Mammary epithelial cell (primary cell): ENCODE measurements at regions not wholly inside any gene's neighbourhood (a gene's known extent, or its start where the extent isn't known, plus 50 kb on each side); places are given as distances from the start of the nearest gene placed in this dataset.
"Not testable (repeated sequence)": the region's sequence is repeated elsewhere in the genome, so short reads cannot be mapped to it uniquely, and the experiment has no call there.

ENCODE experiments used
- CTCF ChIP-seq, 2 donors: IDR thresholded peaks in 1 of 2; conservative IDR thresholded peaks in 1 of 2; 2 replicates each; pipeline ENCODE4 v1.5.1; 2011 to 2012; ENCODE audit warnings: inconsistent platforms in 2 of 2, low read length in 2 of 2, mild to moderate bottlenecking in 2 of 2, control low read depth in 1 of 2, low read depth in 1 of 2; ENCODE audit not compliant: insufficient read depth in 1 of 2; ENCODE audit errors: extremely low read depth in 1 of 2
- EZH2 ChIP-seq: IDR thresholded peaks from 2 replicates; pipeline ENCODE4 v1.6.1; 2012; ENCODE audit warnings: low read length, inconsistent platforms, borderline replicate concordance

GRCh38 chr6:86012991-86013390, 370.3 kb upstream of the SYNCRIP start:
- not testable (repeated sequence) for TF ChIP-seq CTCF (conservative IDR thresholded peaks at IDR 0.05 in 1 of 2, IDR thresholded peaks at IDR 0.05 in 1 of 2; ENCODE audit: extremely low read depth in 1 of 2, insufficient read depth in 1 of 2, low read depth in 1 of 2, low read length in 2 of 2); EZH2
